SK-N-SH treated with all-trans-retinoic acid at 6 μM for 48 hours (cell line): ENCODE measurements at regions not wholly inside any gene's neighbourhood (a gene's known extent, or its start where the extent isn't known, plus 50 kb on each side); places are given as distances from the start of the nearest gene placed in this dataset.

Experiments
- ATAC-seq: fragments of 200-7000 bp; cut with Tn5 transposase; 3 replicates; pipeline ENCODE4 v1.9.1; 2020; ENCODE audit warnings: mild to moderate bottlenecking, moderate library complexity
- ARNTL ChIP-seq: fragments of 450-650 bp; formaldehyde crosslinking; IDR thresholded peaks from 2 replicates; pipeline ENCODE4 v1.5.0; 2020; ENCODE audit warnings: low read depth, mild to moderate bottlenecking, moderate library complexity, borderline replicate concordance
- BACH2 ChIP-seq: fragments of 250-450 bp; sonication (Bioruptor Pico); IDR thresholded peaks from 2 replicates; pipeline ENCODE4 v1.9.0; 2021; ENCODE audit warnings: mild to moderate bottlenecking, borderline replicate concordance
- CSDC2 ChIP-seq: fragments of 250-450 bp; sonication (Bioruptor Pico); IDR thresholded peaks from 2 replicates; pipeline ENCODE4 v1.5.0; 2020; ENCODE audit warnings: mild to moderate bottlenecking, moderate library complexity
- ESRRG ChIP-seq: fragments of 250-450 bp; sonication (Bioruptor Pico); IDR thresholded peaks from 2 replicates; pipeline ENCODE4 v1.6.1; 2021; ENCODE audit warnings: mild to moderate bottlenecking
- GLIS3 ChIP-seq: fragments of 250-450 bp; sonication (Bioruptor Pico); IDR thresholded peaks from 2 replicates; pipeline ENCODE4 v1.5.0; 2020; ENCODE audit warnings: mild to moderate bottlenecking, moderate library complexity
- ISL1 ChIP-seq: fragments of 250-450 bp; sonication (Bioruptor Pico); IDR thresholded peaks from 2 replicates; pipeline ENCODE4 v2.1.2; 2022; ENCODE audit warnings: mild to moderate bottlenecking, moderate library complexity
- PPARA ChIP-seq: fragments of 250-450 bp; sonication (Bioruptor Pico); IDR thresholded peaks from 2 replicates; pipeline ENCODE4 v1.5.0; 2020; ENCODE audit warnings: mild to moderate bottlenecking, borderline replicate concordance
- RARB ChIP-seq: fragments of 250-450 bp; sonication (Bioruptor Pico); IDR thresholded peaks from 2 replicates; pipeline ENCODE4 v1.8.0; 2021; ENCODE audit warnings: mild to moderate bottlenecking, moderate library complexity
- SNAI2 ChIP-seq: fragments of 250-450 bp; sonication (Bioruptor Pico); IDR thresholded peaks from 2 replicates; pipeline ENCODE4 v1.5.0; 2020; ENCODE audit warnings: mild to moderate bottlenecking, moderate library complexity
- TCF4 ChIP-seq: fragments of 250-450 bp; sonication (Bioruptor Pico); IDR thresholded peaks from 2 replicates; pipeline ENCODE4 v1.8.0; 2021; ENCODE audit warnings: mild to moderate bottlenecking, moderate library complexity, borderline replicate concordance
- TOX ChIP-seq: fragments of 250-450 bp; sonication (Bioruptor Pico); IDR thresholded peaks from 2 replicates; pipeline ENCODE4 v1.8.0; 2021; ENCODE audit warnings: mild to moderate bottlenecking, moderate library complexity, borderline replicate concordance
- ZFP3 ChIP-seq: fragments of 250-450 bp; sonication (Bioruptor Pico); IDR thresholded peaks from 2 replicates; pipeline ENCODE4 v1.5.0; 2020; ENCODE audit warnings: mild to moderate bottlenecking, moderate library complexity
- ZFP30 ChIP-seq: fragments of 450-650 bp; formaldehyde crosslinking; IDR thresholded peaks from 2 replicates; pipeline ENCODE4 v1.5.0; 2022; ENCODE audit warnings: mild to moderate bottlenecking, moderate library complexity
- ZNF565 ChIP-seq: fragments of 450-650 bp; formaldehyde crosslinking; conservative IDR thresholded peaks from 2 replicates; pipeline ENCODE4 v1.5.0; 2020; ENCODE audit warnings: low read depth, mild to moderate bottlenecking, moderate library complexity
- ZNF70 ChIP-seq: fragments of 450-650 bp; formaldehyde crosslinking; IDR thresholded peaks from 2 replicates; pipeline ENCODE4 v1.5.0; 2020; ENCODE audit warnings: mild to moderate bottlenecking, moderate library complexity
- TF ChIP-seq, protein P1 (sequence below): fragments of 250-450 bp; sonication (Bioruptor Pico); IDR thresholded peaks from 2 replicates; pipeline ENCODE4 v1.8.0; 2021; ENCODE audit warnings: low read depth, mild to moderate bottlenecking, moderate library complexity, borderline replicate concordance
- TF ChIP-seq, protein P2 (sequence below): fragments of 250-450 bp; sonication (Bioruptor Pico); IDR thresholded peaks from 2 replicates; pipeline ENCODE4 v1.5.0; 2020; ENCODE audit warnings: mild to moderate bottlenecking, moderate library complexity
- TF ChIP-seq, protein P3 (sequence below): fragments of 250-450 bp; sonication (Bioruptor Pico); IDR thresholded peaks from 2 replicates; pipeline ENCODE4 v1.8.0; 2020; ENCODE audit warnings: mild to moderate bottlenecking, moderate library complexity, borderline replicate concordance
- TF ChIP-seq, protein P4 (sequence below): fragments of 250-450 bp; sonication (Bioruptor Pico); IDR thresholded peaks from 2 replicates; pipeline ENCODE4 v1.5.1; 2020; ENCODE audit warnings: low read depth, mild to moderate bottlenecking, moderate library complexity

DNA sequence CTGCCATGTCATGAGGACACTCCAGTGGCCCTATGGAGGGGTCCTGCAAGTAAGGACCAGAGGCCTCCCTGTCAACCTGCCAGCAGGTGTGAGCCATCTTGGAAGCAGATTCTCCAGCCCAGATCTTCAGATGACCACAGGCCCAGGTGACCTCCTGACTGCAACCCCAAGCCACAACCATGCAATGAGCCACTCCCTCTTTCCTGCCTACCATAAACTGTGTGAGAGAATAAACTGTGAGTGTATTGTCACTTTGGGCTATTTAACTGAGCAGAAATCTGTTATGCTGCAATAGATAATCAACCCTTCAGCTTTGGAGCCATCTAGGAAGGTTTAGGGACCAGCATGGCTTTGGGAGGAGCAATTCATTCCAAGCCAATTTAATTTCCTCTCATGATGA is 367.9 kb downstream of the SHQ1 start:
- TF ChIP-seq, protein P1, sequence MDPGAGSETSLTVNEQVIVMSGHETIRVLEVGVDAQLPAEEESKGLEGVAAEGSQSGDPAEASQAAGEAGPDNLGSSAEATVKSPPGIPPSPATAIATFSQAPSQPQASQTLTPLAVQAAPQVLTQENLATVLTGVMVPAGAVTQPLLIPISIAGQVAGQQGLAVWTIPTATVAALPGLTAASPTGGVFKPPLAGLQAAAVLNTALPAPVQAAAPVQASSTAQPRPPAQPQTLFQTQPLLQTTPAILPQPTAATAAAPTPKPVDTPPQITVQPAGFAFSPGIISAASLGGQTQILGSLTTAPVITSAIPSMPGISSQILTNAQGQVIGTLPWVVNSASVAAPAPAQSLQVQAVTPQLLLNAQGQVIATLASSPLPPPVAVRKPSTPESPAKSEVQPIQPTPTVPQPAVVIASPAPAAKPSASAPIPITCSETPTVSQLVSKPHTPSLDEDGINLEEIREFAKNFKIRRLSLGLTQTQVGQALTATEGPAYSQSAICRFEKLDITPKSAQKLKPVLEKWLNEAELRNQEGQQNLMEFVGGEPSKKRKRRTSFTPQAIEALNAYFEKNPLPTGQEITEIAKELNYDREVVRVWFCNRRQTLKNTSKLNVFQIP (CRISPR knock-in tag), result no peak
- TF ChIP-seq ZNF565 (CRISPR knock-in tag) (no peak), SNAI2 (CRISPR knock-in tag) (no peak), GLIS3 (CRISPR knock-in tag) (no peak), ESRRG (no peak), ISL1 (CRISPR knock-in tag) (no peak), RARB (CRISPR knock-in tag) (no peak), TOX (CRISPR knock-in tag) (no peak), BACH2 (CRISPR knock-in tag) (no peak), ZNF70 (CRISPR knock-in tag) (no peak), PPARA (CRISPR knock-in tag) (no peak), CSDC2 (CRISPR knock-in tag) (no peak), ZFP3 (CRISPR knock-in tag) (no peak), ARNTL (CRISPR knock-in tag) (no peak), TCF4 (CRISPR knock-in tag) (no peak), ZFP30 (no peak)
- TF ChIP-seq, protein P2, sequence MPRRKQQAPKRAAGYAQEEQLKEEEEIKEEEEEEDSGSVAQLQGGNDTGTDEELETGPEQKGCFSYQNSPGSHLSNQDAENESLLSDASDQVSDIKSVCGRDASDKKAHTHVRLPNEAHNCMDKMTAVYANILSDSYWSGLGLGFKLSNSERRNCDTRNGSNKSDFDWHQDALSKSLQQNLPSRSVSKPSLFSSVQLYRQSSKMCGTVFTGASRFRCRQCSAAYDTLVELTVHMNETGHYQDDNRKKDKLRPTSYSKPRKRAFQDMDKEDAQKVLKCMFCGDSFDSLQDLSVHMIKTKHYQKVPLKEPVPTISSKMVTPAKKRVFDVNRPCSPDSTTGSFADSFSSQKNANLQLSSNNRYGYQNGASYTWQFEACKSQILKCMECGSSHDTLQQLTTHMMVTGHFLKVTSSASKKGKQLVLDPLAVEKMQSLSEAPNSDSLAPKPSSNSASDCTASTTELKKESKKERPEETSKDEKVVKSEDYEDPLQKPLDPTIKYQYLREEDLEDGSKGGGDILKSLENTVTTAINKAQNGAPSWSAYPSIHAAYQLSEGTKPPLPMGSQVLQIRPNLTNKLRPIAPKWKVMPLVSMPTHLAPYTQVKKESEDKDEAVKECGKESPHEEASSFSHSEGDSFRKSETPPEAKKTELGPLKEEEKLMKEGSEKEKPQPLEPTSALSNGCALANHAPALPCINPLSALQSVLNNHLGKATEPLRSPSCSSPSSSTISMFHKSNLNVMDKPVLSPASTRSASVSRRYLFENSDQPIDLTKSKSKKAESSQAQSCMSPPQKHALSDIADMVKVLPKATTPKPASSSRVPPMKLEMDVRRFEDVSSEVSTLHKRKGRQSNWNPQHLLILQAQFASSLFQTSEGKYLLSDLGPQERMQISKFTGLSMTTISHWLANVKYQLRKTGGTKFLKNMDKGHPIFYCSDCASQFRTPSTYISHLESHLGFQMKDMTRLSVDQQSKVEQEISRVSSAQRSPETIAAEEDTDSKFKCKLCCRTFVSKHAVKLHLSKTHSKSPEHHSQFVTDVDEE, result no peak
- TF ChIP-seq, protein P3, sequence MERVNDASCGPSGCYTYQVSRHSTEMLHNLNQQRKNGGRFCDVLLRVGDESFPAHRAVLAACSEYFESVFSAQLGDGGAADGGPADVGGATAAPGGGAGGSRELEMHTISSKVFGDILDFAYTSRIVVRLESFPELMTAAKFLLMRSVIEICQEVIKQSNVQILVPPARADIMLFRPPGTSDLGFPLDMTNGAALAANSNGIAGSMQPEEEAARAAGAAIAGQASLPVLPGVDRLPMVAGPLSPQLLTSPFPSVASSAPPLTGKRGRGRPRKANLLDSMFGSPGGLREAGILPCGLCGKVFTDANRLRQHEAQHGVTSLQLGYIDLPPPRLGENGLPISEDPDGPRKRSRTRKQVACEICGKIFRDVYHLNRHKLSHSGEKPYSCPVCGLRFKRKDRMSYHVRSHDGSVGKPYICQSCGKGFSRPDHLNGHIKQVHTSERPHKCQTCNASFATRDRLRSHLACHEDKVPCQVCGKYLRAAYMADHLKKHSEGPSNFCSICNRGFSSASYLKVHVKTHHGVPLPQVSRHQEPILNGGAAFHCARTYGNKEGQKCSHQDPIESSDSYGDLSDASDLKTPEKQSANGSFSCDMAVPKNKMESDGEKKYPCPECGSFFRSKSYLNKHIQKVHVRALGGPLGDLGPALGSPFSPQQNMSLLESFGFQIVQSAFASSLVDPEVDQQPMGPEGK (CRISPR knock-in tag), result no peak
- TF ChIP-seq, protein P4, sequence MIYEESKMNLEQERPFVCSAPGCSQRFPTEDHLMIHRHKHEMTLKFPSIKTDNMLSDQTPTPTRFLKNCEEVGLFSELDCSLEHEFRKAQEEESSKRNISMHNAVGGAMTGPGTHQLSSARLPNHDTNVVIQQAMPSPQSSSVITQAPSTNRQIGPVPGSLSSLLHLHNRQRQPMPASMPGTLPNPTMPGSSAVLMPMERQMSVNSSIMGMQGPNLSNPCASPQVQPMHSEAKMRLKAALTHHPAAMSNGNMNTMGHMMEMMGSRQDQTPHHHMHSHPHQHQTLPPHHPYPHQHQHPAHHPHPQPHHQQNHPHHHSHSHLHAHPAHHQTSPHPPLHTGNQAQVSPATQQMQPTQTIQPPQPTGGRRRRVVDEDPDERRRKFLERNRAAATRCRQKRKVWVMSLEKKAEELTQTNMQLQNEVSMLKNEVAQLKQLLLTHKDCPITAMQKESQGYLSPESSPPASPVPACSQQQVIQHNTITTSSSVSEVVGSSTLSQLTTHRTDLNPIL, result no peak
- no peak for ATAC-seq

DNA sequence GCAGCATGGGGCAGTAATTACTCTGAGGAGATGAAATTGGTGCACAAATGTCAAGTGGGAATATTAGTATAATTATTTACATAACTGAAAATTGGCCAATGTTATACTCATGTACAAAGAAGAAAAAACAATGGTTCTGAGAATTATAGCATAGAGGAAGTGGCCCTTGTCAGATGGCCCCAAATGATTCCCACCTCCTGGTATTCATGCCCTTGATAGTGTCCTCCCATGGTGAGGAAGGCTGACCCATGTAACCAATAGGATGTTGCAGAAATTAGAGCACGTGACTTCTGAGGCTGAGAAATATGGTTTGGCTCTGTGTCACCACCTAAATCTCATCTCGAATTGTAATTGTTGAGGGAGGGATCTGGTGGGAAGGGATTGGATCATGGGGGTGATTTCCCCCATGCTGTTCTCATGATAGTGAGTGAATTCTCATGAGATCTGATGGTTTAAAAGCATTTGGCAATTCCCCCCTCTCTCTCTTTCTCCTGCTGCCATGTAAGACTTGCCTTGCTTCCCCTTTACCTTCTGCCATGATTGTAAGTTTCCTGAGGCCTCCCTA is 368.5 kb downstream of the SHQ1 start:
- TF ChIP-seq RARB (CRISPR knock-in tag), result no peak
- ATAC-seq, result no peak

DNA sequence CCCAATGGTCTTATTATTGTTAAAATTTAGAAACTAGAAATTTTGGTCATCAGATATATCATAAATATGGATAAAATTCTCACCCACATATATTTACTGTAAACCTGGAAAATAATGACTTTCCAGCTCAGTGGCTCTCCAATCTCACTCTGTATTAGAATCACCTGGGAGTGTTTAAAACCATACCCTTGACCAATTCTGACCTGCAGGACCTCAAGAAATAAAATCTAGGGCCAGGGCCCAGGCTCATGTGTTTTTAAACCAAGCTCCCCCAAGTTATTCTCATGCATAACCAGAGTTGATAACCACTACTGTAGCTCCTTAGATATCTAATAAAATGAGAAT is 372.1 kb downstream of the SHQ1 start:
- ATAC-seq, result no peak
- TF ChIP-seq ZNF70 (CRISPR knock-in tag) (no peak), PPARA (CRISPR knock-in tag) (no peak)
- TF ChIP-seq, protein P2, result no peak
- TF ChIP-seq, all 23 proteins: peak for 0
